HCT116 (cell line): ENCODE measurements at regions not wholly inside any gene's neighbourhood (a gene's known extent, or its start where the extent isn't known, plus 50 kb on each side); places are given as distances from the start of the nearest gene placed in this dataset.

ENCODE experiments used
- ATAC-seq: fragments of 200-7000 bp; cut with Tn5 transposase; 2 replicates; pipeline ENCODE4 v1.9.1; 2020; ENCODE audit warnings: mild to moderate bottlenecking, moderate library complexity
- BruUV-seq: library from RNA; stranded (reverse); fragments of 400-500 nt; replicated peaks from 2 replicates; lab custom pipeline; 2021; lab: Mats Ljungman, UMichigan
- CTCF ChIA-PET: fragments of 300-600 bp; sonication (Branson Sonifier 250); formaldehyde crosslinking; loops from one replicate; lab custom pipeline; 2021; ENCODE audit warnings: antibody characterized with exemption; lab: Charles Lee
- POLR2A ChIA-PET: fragments of 300-600, 350-600 bp; sonication (Branson Sonifier 250); formaldehyde crosslinking; loops from one replicate; lab custom pipeline; 2021; ENCODE audit warnings: antibody characterized with exemption; lab: Charles Lee
- RAD21 ChIA-PET, 2 experiments: fragments of 300-600 bp; sonication (Branson Sonifier 250); formaldehyde crosslinking; loops; one replicate each; lab custom pipeline; 2023; ENCODE audit warnings: low total read pairs in 2 of 2; ENCODE audit not compliant: uncharacterized antibody in 2 of 2, unreplicated experiment in 2 of 2, low non-redundant PET in 1 of 2; lab: Charles Lee
- DNase-seq: peaks from one replicate; pipeline ENCODE4 v3.0.0-alpha.2; 2010; ENCODE audit warnings: low read depth, low spot score
- H2AFZ ChIP-seq: fragments of 200-600 bp; shearing (Covaris generic), sonication (generic); 2 replicates; pipeline ENCODE4 v1.6.1; 2017; ENCODE audit warnings: low read depth, mixed run types, mixed read lengths, antibody characterized with exemption, low read length; ENCODE audit not compliant: poor library complexity, severe bottlenecking
- H3K27ac ChIP-seq: 2 replicates; pipeline ENCODE4 v1.5.1; 2012; ENCODE audit warnings: low read depth, low read length
- H3K27me3 ChIP-seq: fragments of 200-600 bp; sonication (generic); 2 replicates; pipeline ENCODE4 v1.6.1; 2016; ENCODE audit warnings: mixed run types, low read length, mixed read lengths; ENCODE audit not compliant: insufficient read depth
- H3K36me3 ChIP-seq, 2 experiments: fragments of 200-500 bp in 1 of 2; fragments of 200-600 bp in 1 of 2; sonication (Bioruptor generic) in 1 of 2; sonication (generic) in 1 of 2; 2 replicates each; pipeline versions ENCODE4 v1.5.1 to v1.6.1; 2014 to 2016; ENCODE audit warnings: low read length in 2 of 2, inconsistent platforms in 1 of 2, mixed read lengths in 1 of 2, mixed run types in 1 of 2; ENCODE audit not compliant: insufficient read depth in 2 of 2, control insufficient read depth in 1 of 2
- H3K4me1 ChIP-seq, 2 experiments: fragments of 200-600 bp in 1 of 2; sonication (generic) in 1 of 2; 2 replicates each; pipeline versions ENCODE4 v1.5.1 to v1.6.1; 2012 to 2017; ENCODE audit warnings: low read length in 2 of 2, inconsistent platforms in 1 of 2, mild to moderate bottlenecking in 1 of 2, mixed read lengths in 1 of 2, mixed run types in 1 of 2, moderate library complexity in 1 of 2; ENCODE audit not compliant: insufficient read depth in 2 of 2, control insufficient read depth in 1 of 2
- H3K4me2 ChIP-seq: fragments of 200-600 bp; sonication (generic); 2 replicates; pipeline ENCODE4 v1.6.1; 2017; ENCODE audit warnings: mixed run types, low read length, mixed read lengths
- H3K4me3 ChIP-seq, 2 experiments: fragments of 200-600 bp in 1 of 2; sonication (generic) in 1 of 2; replicated peaks in 1 of 2; 2 replicates each; pipeline ENCODE4 v1.5.1; 2011 to 2016; ENCODE audit warnings: low read length in 2 of 2, control low read depth in 1 of 2, low read depth in 1 of 2, mild to moderate bottlenecking in 1 of 2, mixed read lengths in 1 of 2, mixed run types in 1 of 2
- H3K79me2 ChIP-seq: fragments of 200-600 bp; sonication (generic); 2 replicates; pipeline ENCODE4 v1.6.1; 2017; ENCODE audit warnings: mild to moderate bottlenecking, mixed run types, low read length, moderate library complexity, mixed read lengths; ENCODE audit not compliant: insufficient read depth
- H3K9ac ChIP-seq: fragments of 200-600 bp; sonication (generic); 2 replicates; pipeline ENCODE4 v1.6.1; 2016; ENCODE audit warnings: low read length, mixed read lengths
- H3K9me2 ChIP-seq: fragments of 200-600 bp; sonication (generic), shearing (Covaris generic); 2 replicates; pipeline ENCODE4 v1.6.1; 2017; ENCODE audit warnings: mixed run types, mild to moderate bottlenecking, moderate library complexity; ENCODE audit not compliant: insufficient read depth
- H3K9me3 ChIP-seq, 2 experiments: fragments of 200-500 bp in 1 of 2; fragments of 200-600 bp in 1 of 2; sonication (Bioruptor generic) in 1 of 2; sonication (generic) in 1 of 2; 2 replicates each; pipeline ENCODE4 v1.6.1; 2014 to 2017; ENCODE audit warnings: low read length in 2 of 2, mixed read lengths in 2 of 2, inconsistent platforms in 1 of 2, low read depth in 1 of 2, mild to moderate bottlenecking in 1 of 2, mixed run types in 1 of 2, moderate library complexity in 1 of 2; ENCODE audit not compliant: control insufficient read depth in 1 of 2, insufficient read depth in 1 of 2
- H4K20me1 ChIP-seq: fragments of 200-600 bp; sonication (generic), shearing (Covaris generic); 2 replicates; pipeline ENCODE4 v1.6.1; 2017; ENCODE audit warnings: mixed run types, mild to moderate bottlenecking, moderate library complexity; ENCODE audit not compliant: insufficient read depth
- CTCF ChIP-seq, 3 experiments: fragments of 200-600 bp in 1 of 3; sonication (generic) in 1 of 3; IDR thresholded peaks in 2 of 3; conservative IDR thresholded peaks in 1 of 3; 2 replicates each; pipeline ENCODE4 v1.5.1; 2012 to 2017; ENCODE audit warnings: low read depth in 2 of 3, low read length in 2 of 3, antibody characterized with exemption in 1 of 3, borderline replicate concordance in 1 of 3, control low read depth in 1 of 3, mild to moderate bottlenecking in 1 of 3, mixed read lengths in 1 of 3, mixed run types in 1 of 3, moderate library complexity in 1 of 3; ENCODE audit not compliant: insufficient read depth in 1 of 3
- EGR1 ChIP-seq: IDR thresholded peaks from 2 replicates; pipeline ENCODE4 v1.6.1; 2012; ENCODE audit warnings: low read depth
- ELF1 ChIP-seq: IDR thresholded peaks from 2 replicates; pipeline ENCODE4 v1.6.1; 2012; ENCODE audit warnings: low read depth, borderline replicate concordance
- EZH2 ChIP-seq: fragments of 200-600 bp; sonication (generic); IDR thresholded peaks from 2 replicates; pipeline ENCODE4 v1.6.1; 2017; ENCODE audit warnings: antibody characterized with exemption, mixed run types
- POLR2A ChIP-seq: IDR thresholded peaks from 2 replicates; pipeline ENCODE4 v1.7.0; 2011; ENCODE audit warnings: borderline replicate concordance; ENCODE audit not compliant: insufficient read depth, insufficient read length; ENCODE audit errors: extremely low read depth
- RAD21 ChIP-seq: IDR thresholded peaks from 2 replicates; pipeline ENCODE4 v1.6.1; 2012; ENCODE audit warnings: low read depth, mild to moderate bottlenecking
- REST ChIP-seq: IDR thresholded peaks from 2 replicates; pipeline ENCODE4 v1.6.1; 2012; ENCODE audit warnings: low read depth
- SIN3A ChIP-seq: IDR thresholded peaks from 2 replicates; pipeline ENCODE4 v1.6.1; 2012; ENCODE audit warnings: low read depth
- SRF ChIP-seq: IDR thresholded peaks from 2 replicates; pipeline ENCODE4 v1.6.1; 2012; ENCODE audit warnings: low read depth
- TCF7L2 ChIP-seq: IDR thresholded peaks from 2 replicates; pipeline ENCODE4 v1.7.0; 2011; ENCODE audit warnings: borderline replicate concordance, inconsistent platforms; ENCODE audit not compliant: insufficient read depth, insufficient read length; ENCODE audit errors: extremely low read depth
- intact Hi-C: fragments of 100-400 bp; cut with micrococcal nuclease; formaldehyde crosslinking; loops from 2 replicates; pipeline ENCODE4 v1.10.0; 2022

- RAD21 ChIA-PET, result no interaction called here
- TF ChIP-seq POLR2A, result no peak
- no peak for TF ChIP-seq EGR1
- TF ChIP-seq RAD21, result no peak
- no TSS peak for BruUV-seq
These were observed 59.3 kb upstream of the TMPO start for GRCh38 chr12:98456041-98456440.

GRCh38 chr12:98456576-98457573, 58.5 kb upstream of the TMPO start:
- RAD21 ChIA-PET, result no interaction called here
- H3K79me2 ChIP-seq, result no peaks in the 10 kb centered on the region
- no peaks in the 10 kb centered on the region for H3K36me3 ChIP-seq
- POLR2A ChIA-PET, result no interaction called here
- no peak overlapping the region for H3K27ac ChIP-seq
- no peaks in the 10 kb centered on the region for H3K9me3 ChIP-seq
- no peak overlapping the region for H3K9ac ChIP-seq
- H3K27me3 ChIP-seq, result no peaks in the 10 kb centered on the region
- CTCF ChIA-PET, result no interaction called here
- no peaks in the 10 kb centered on the region for H3K4me1 ChIP-seq
- H3K4me2 ChIP-seq, result no peak overlapping the region
- DNase-seq (no peak), ATAC-seq (no peak)
- H3K4me3 ChIP-seq, result no peak overlapping the region
- intact Hi-C loops, result no loop called here
- no peaks in the 10 kb centered on the region for H3K9me2 ChIP-seq
- no peak overlapping the region for H2AFZ ChIP-seq
- BruUV-seq, result no TSS peak
- H4K20me1 ChIP-seq, result no peaks in the 10 kb centered on the region
- TF ChIP-seq ELF1 (no peak), POLR2A (no peak), REST (no peak), RAD21 (no peak), EZH2 (no peak), TCF7L2 (no peak), SRF (no peak), CTCF (IDR thresholded peaks at IDR 0.05 in 2 of 3, conservative IDR thresholded peaks at IDR 0.05 in 1 of 3; ENCODE audit: borderline replicate concordance in 1 of 3, insufficient read depth in 1 of 3, low read depth in 2 of 3, low read length in 2 of 3) (no peak), SIN3A (no peak)

More at GRCh38 chr12:98456041-98456440, 59.3 kb upstream of the TMPO start:
- H3K9me3 ChIP-seq, result no peaks in the 10 kb centered on the region
- H3K4me2 ChIP-seq, result no peak overlapping the region
- no peaks in the 10 kb centered on the region for H3K79me2 ChIP-seq
- POLR2A ChIA-PET, result no interaction called here
- no peak overlapping the region for H2AFZ ChIP-seq
- no peak overlapping the region for H3K4me3 ChIP-seq
- ATAC-seq (no peak), DNase-seq (no peak)
- H3K36me3 ChIP-seq, result no peaks in the 10 kb centered on the region
- no peaks in the 10 kb centered on the region for H3K27me3 ChIP-seq
- intact Hi-C loops, result no loop called here
- H4K20me1 ChIP-seq, result no peaks in the 10 kb centered on the region
- CTCF ChIA-PET, result no interaction called here
- no peak overlapping the region for H3K9ac ChIP-seq
- H3K27ac ChIP-seq, result no peak overlapping the region
- H3K9me2 ChIP-seq, result no peaks in the 10 kb centered on the region
- no peaks in the 10 kb centered on the region for H3K4me1 ChIP-seq
